Esophagus (tissue), 2 donors: ENCODE measurements at regions not wholly inside any gene's neighbourhood (a gene's known extent, or its start where the extent isn't known, plus 50 kb on each side); places are given as distances from the start of the nearest gene placed in this dataset.
"Not testable (repeated sequence)": the region's sequence is repeated elsewhere in the genome, so short reads cannot be mapped to it uniquely, and the experiment has no call there.

Experiments used
- H3K27ac ChIP-seq, 2 donors: one replicate each; pipeline ENCODE4 v1.5.1; 2013; ENCODE audit warnings: low read depth in 2 of 2, mild to moderate bottlenecking in 2 of 2, inconsistent platforms in 1 of 2, low read length in 1 of 2, moderate library complexity in 1 of 2
- H3K27me3 ChIP-seq, 2 donors: one replicate each; pipeline ENCODE4 v1.6.1; 2013; ENCODE audit warnings: low read length in 2 of 2, control low read depth in 1 of 2, mild to moderate bottlenecking in 1 of 2; ENCODE audit not compliant: insufficient read depth in 2 of 2, control insufficient read depth in 1 of 2
- H3K36me3 ChIP-seq, 2 donors: one replicate each; pipeline ENCODE4 v1.6.1; 2013; ENCODE audit warnings: low read length in 1 of 2; ENCODE audit not compliant: control insufficient read depth in 2 of 2, insufficient read depth in 2 of 2
- H3K4me1 ChIP-seq, 2 donors: one replicate each; pipeline ENCODE4 v1.6.1; 2013; ENCODE audit warnings: low read length in 1 of 2; ENCODE audit not compliant: control insufficient read depth in 2 of 2, insufficient read depth in 2 of 2
- H3K4me3 ChIP-seq, 2 donors: one replicate each; pipeline ENCODE4 v1.5.1; 2013; ENCODE audit warnings: low read length in 2 of 2, mild to moderate bottlenecking in 2 of 2, low read depth in 1 of 2, moderate library complexity in 1 of 2
- H3K9me3 ChIP-seq, 2 donors: one replicate each; pipeline ENCODE4 v1.6.1; 2013; ENCODE audit warnings: mild to moderate bottlenecking in 2 of 2, low read depth in 1 of 2, low read length in 1 of 2, moderate library complexity in 1 of 2; ENCODE audit not compliant: control insufficient read depth in 2 of 2, insufficient read depth in 1 of 2
- WGBS, 2 donors: extraction: QIAGEN DNeasy Blood & Tissue Kit; methylation state at CpG; one replicate each; pipeline ENCODE4 v1.1.7; 2013; 5-methylcytosine and 5-hydroxymethylcytosine counted together
- donor health status: healthy with polysubstance abuse.
- donor health status: Bipolar disorder and iron deficiency.

DNA sequence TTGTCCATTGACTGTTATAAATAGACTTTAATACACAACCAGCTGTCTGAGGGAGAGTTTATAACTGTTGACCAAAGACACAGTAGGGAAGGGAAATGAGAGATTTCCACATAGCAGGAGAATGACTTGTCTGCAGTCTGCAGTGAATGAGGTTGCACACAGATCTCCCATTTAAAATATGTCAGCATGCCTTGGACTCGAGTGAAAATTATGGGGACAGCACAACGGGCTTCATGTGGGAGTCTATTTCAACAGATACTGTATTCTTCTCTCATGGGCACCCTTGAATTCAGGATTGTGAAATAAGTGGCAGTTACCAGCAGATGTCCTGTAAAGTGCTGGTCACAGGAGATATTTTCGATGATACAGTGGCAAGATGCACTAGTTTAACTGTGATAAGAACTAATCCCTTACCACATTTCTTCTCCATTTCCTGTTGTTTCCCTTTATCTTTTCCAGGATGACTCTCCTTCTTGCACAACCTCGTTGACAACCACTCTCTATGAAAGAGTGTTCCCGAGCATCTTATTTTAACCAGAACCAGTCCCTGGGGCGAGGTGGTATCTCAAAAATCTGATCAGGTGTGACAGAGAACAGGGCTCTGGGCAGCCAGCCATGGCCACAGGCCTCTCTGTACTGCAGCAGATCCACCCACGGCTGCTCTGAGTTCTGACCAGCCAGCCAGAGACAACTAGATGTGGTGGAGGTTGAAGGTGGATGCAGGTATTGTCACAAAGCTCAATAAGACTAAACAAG, 51.5 kb upstream of the MAP3K1 start:
- H3K27ac ChIP-seq: no peak overlapping the region
- 47 to 56% methylated on average over 7 of the region's 7 CpGs for WGBS, 2 donors
- no peaks in the 10 kb centered on the region for H3K9me3 ChIP-seq

DNA sequence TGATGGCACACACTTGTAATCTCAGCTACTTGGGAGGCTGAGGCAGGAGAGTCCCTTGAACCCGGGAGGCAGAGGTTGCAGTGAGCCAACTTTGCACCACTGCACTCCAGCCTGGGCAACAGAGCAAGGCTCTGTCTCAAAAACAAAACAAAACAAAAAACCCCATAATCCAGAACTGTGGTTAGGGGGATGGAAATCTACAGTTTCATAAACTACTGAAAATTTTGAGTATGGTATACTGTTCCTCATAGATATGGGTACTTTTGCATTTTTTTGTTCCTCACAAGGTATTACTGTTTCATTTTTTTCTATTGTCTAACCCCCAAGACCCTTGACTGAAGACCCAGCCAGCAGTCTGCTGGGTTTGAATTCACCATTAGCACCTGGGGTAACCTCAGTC, 52.2 kb upstream of the MAP3K1 start:
- WGBS, 2 donors: 92 to 96% methylated on average over 1 of the region's 1 CpG
- Histone ChIP-seq H3K9me3 (no peaks in the 10 kb centered on the region), H3K4me1 (peaks cover 0 to 2% of the 10 kb centered on the region in 2 donors), H3K36me3 (no peaks in the 10 kb centered on the region), H3K27ac (no peak overlapping the region), H3K27me3 (no peaks in the 10 kb centered on the region), H3K4me3 (no peak overlapping the region)

More for the DNA sequence above, 51.5 kb upstream of the MAP3K1 start:
- Histone ChIP-seq H3K36me3 (no peaks in the 10 kb centered on the region), H3K4me1 (peaks cover 0 to 2% of the 10 kb centered on the region in 2 donors), H3K27me3 (no peaks in the 10 kb centered on the region), H3K4me3 (no peak overlapping the region)

- H3K27ac ChIP-seq: no peak overlapping the region
- peaks cover 0 to 6% of the 10 kb centered on the region in 2 donors for H3K4me1 ChIP-seq
- no peaks in the 10 kb centered on the region for H3K36me3 ChIP-seq
- 78 to 81% methylated on average over 4 of the region's 4 CpGs for WGBS, 2 donors
- H3K4me3 ChIP-seq: no peak overlapping the region
- no peaks in the 10 kb centered on the region for H3K9me3 ChIP-seq
- no peaks in the 10 kb centered on the region for H3K27me3 ChIP-seq
Measured at GRCh38 chr5:56761151-56761885, 54.0 kb upstream of the MAP3K1 start.

DNA sequence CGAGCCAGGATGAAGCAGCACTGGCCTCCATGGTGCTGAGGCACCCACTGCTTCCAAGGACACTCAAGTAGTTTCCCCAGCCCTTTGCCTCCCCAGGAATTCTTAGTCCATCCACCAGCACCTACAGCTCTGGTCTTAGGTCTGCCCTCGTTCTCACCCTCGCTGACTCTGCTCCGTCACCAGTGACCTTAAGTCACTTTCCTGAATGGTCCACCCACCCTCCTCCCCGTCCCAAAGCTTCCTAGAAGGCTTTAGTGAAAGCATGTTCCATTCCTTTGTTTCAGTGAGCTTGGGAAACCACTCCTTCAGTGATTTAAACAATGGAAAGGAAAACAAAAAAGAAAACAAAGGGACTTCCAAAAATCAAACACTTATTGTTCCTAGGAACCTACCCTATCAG, 54.6 kb upstream of the MAP3K1 start:
- Histone ChIP-seq H3K9me3 (no peaks in the 10 kb centered on the region), H3K4me1 (peaks cover 0 to 6% of the 10 kb centered on the region in 2 donors), H3K36me3 (no peaks in the 10 kb centered on the region), H3K27me3 (no peaks in the 10 kb centered on the region), H3K27ac (peak overlapping the region in 1 of 2 donors; percentile 17), H3K4me3 (no peak overlapping the region)
- 68 to 77% methylated on average over 5 of the region's 5 CpGs for WGBS, 2 donors

GRCh38 chr5:56759521-56760216, 55.7 kb upstream of the MAP3K1 start:
- Histone ChIP-seq H3K36me3 (no peaks in the 10 kb centered on the region), H3K4me1 (peaks cover 0 to 6% of the 10 kb centered on the region in 2 donors), H3K4me3 (no peak overlapping the region), H3K9me3 (no peaks in the 10 kb centered on the region), H3K27ac (peak overlapping the region in 1 of 2 donors; percentile 36), H3K27me3 (no peaks in the 10 kb centered on the region)
- whole genome bisulfite sequencing, 2 donors: 46 to 48% methylated on average over 4 of the region's 4 CpGs

GRCh38 chr5:56757077-56757476, 58.3 kb upstream of the MAP3K1 start:
- H3K27me3 ChIP-seq: no peaks in the 10 kb centered on the region
- peaks cover 0 to 6% of the 10 kb centered on the region in 2 donors for H3K4me1 ChIP-seq
- WGBS, 2 donors: 65 to 79% methylated on average over 5 of the region's 5 CpGs
- no peaks in the 10 kb centered on the region for H3K36me3 ChIP-seq
- H3K9me3 ChIP-seq: no peaks in the 10 kb centered on the region
- H3K4me3 ChIP-seq: no peak overlapping the region
- no peak overlapping the region for H3K27ac ChIP-seq

DNA sequence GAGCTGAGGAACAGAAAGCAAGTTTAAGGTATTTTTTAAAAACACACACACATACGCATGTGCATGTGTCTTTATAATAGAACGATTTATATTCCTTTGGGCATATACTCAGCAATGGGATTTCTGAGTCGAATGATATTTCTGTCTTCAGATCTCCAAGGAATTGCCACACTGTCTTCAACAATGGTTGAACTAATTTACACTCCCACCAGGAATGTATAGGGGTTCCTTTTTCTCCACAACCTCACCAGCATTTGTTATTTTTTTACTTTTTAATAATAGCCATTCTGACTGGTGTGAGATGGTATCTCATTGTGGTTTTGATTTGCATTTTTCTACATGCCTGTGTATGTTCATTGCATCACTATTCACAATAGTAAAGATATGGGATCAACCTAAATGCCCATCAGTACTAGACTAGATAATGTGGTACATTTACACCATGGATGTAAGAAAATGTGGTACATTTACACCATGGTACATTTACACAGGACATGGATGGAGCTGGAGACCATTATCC, 60.3 kb upstream of the MAP3K1 start:
- H3K36me3 ChIP-seq: no peaks in the 10 kb centered on the region
- H3K27ac ChIP-seq: no peak overlapping the region
- no peak overlapping the region for H3K4me3 ChIP-seq
- no peaks in the 10 kb centered on the region for H3K9me3 ChIP-seq
- no peaks in the 10 kb centered on the region for H3K27me3 ChIP-seq
- 90 to 92% methylated on average over 3 of the region's 3 CpGs for WGBS, 2 donors
- peaks cover 0 to 4% of the 10 kb centered on the region in 2 donors for H3K4me1 ChIP-seq

GRCh38 chr5:56753588-56753987, 61.8 kb upstream of the MAP3K1 start:
- H3K27ac ChIP-seq, H3K4me3 ChIP-seq, H3K9me3 ChIP-seq, H3K27me3 ChIP-seq, H3K4me1 ChIP-seq, H3K36me3 ChIP-seq: not testable (repeated sequence)
- whole genome bisulfite sequencing, 2 donors: 84 to 93% methylated on average over 5 of the region's 5 CpGs

DNA sequence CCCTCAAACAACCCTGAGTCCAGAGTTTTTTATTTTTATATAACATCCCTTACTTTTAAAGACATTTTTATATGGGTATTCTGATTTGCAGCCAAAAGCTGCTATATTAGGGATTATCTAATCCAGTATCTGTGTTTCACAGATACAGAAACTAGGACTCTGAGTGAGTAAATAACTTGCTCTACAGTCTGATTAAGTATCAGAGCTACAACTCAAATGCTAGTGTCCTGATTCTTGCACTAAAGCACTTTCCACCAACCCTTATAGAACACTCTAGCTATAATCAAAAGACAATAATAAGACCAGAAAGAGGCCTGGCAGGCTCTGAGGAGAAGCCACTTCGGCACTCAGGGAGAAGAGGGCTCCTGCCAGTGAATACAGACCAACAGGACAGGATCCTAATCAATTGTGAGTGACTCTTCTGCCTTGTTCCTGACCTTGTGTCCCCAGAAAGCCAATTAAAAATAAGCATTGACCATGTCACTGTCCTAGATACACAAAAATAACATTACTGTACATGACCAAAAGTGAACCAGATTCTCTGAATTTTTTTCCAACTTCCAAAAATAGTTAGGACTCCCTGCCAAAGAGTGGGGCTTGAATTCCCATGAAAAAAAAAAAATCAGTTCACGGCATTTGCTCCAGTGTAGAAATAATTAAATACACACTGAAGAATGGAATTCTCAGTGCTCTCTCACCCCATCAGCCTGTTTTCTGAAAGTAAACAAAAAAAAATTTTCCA, 63.6 kb upstream of the MAP3K1 start:
- Histone ChIP-seq H3K9me3 (no peaks in the 10 kb centered on the region), H3K27ac (no peak overlapping the region), H3K36me3 (no peaks in the 10 kb centered on the region), H3K4me3 (no peak overlapping the region), H3K4me1 (no peaks in the 10 kb centered on the region), H3K27me3 (no peaks in the 10 kb centered on the region)
- WGBS, 2 donors: 68 to 71% methylated on average over 2 of the region's 2 CpGs
